K562 (cell line): ENCODE measurements at regions not wholly inside any gene's neighbourhood (a gene's known extent, or its start where the extent isn't known, plus 50 kb on each side); places are given as distances from the start of the nearest gene placed in this dataset.

Experiments
- ATAC-seq: fragments of 200-7000 bp; cut with Tn5 transposase; 3 replicates; pipeline ENCODE4 v1.9.1; 2020; ENCODE audit warnings: moderate library complexity
- BruUV-seq: library from RNA; stranded (reverse); fragments of 400-500 nt; replicated peaks from 2 replicates; lab custom pipeline; 2021; lab: Mats Ljungman, UMichigan
- CTCF ChIA-PET: fragments of 300-600 bp; formaldehyde crosslinking; extraction: SDS; loops from one replicate; lab custom pipeline; 2021; ENCODE audit warnings: low intra/inter-chr PET ratio; lab: Yijun Ruan, JAX
- POLR2A ChIA-PET: fragments of 300-600, 350-650 bp; sonication (Branson Sonifier 250); formaldehyde crosslinking; extraction: SDS; loops from one replicate; lab custom pipeline; 2021; ENCODE audit warnings: antibody characterized with exemption, inconsistent platforms; lab: Yijun Ruan, JAX
- DNase-seq, 4 experiments: peaks; one replicate each; pipeline versions ENCODE4 v3.0.0 to v3.0.0-alpha.2; 2011 to 2018; ENCODE audit warnings: low spot score in 3 of 4, mixed read lengths in 3 of 4; ENCODE audit errors: extremely low read depth in 1 of 4
- FAIRE-seq: peaks from 2 replicates; lab custom pipeline; 2011; peaks lifted over from hg19 to GRCh38; lab: Jason Lieb, UNC
- H2AFZ ChIP-seq: 2 replicates; pipeline ENCODE4 v1.6.0; 2011; ENCODE audit warnings: low read depth, low read length, control low read depth, inconsistent platforms
- H3K27ac ChIP-seq: fragments of 200-600 bp; 3 replicates; pipeline ENCODE4 v1.8.0; 2011; ENCODE audit warnings: low read depth, mild to moderate bottlenecking, control low read depth, inconsistent platforms, low read length, moderate library complexity, mixed read lengths; ENCODE audit errors: extremely low read depth
- H3K27me3 ChIP-seq, 2 experiments: fragments of 300-600 bp in 1 of 2; 2 replicates in 1 of 2; 3 replicates in 1 of 2; pipeline versions ENCODE4 v1.6.0 to v1.8.0; 2011; ENCODE audit warnings: inconsistent platforms in 2 of 2, low read length in 2 of 2, mild to moderate bottlenecking in 1 of 2, mixed read lengths in 1 of 2, moderate library complexity in 1 of 2; ENCODE audit not compliant: control insufficient read depth in 2 of 2, insufficient read depth in 2 of 2
- H3K36me3 ChIP-seq: fragments of 300-600 bp; 3 replicates; pipeline ENCODE4 v1.8.0; 2011; ENCODE audit warnings: mild to moderate bottlenecking, low read length, inconsistent platforms; ENCODE audit not compliant: control insufficient read depth, insufficient read depth
- H3K4me1 ChIP-seq, 2 experiments: fragments of 200-600 bp in 1 of 2; replicated peaks in 1 of 2; 2 replicates in 1 of 2; 3 replicates in 1 of 2; pipeline versions ENCODE4 v1.5.1 to v1.8.0; 2011; ENCODE audit warnings: inconsistent platforms in 2 of 2, low read length in 2 of 2, mild to moderate bottlenecking in 1 of 2, mixed read lengths in 1 of 2, moderate library complexity in 1 of 2; ENCODE audit not compliant: control insufficient read depth in 2 of 2, insufficient read depth in 2 of 2
- H3K4me2 ChIP-seq: 2 replicates; pipeline ENCODE4 v1.6.1; 2011; ENCODE audit warnings: low read length, control low read depth, inconsistent platforms, mixed read lengths; ENCODE audit not compliant: insufficient read depth
- H3K4me3 ChIP-seq: fragments of 200-600 bp; sonication (generic), shearing (Covaris generic); 2 replicates; pipeline ENCODE4 v1.5.1; 2016; ENCODE audit warnings: control low read depth, inconsistent platforms
- H3K79me2 ChIP-seq: fragments of 200-600 bp; 3 replicates; pipeline ENCODE4 v1.8.0; 2011; ENCODE audit warnings: low read length, inconsistent platforms; ENCODE audit not compliant: control insufficient read depth, insufficient read depth
- H3K9ac ChIP-seq, 2 experiments: 2 replicates each; pipeline versions ENCODE4 v1.6.0 to v1.6.1; 2011; ENCODE audit warnings: low read depth in 2 of 2, low read length in 2 of 2, control low read depth in 1 of 2, inconsistent platforms in 1 of 2, mild to moderate bottlenecking in 1 of 2, mixed read lengths in 1 of 2; ENCODE audit not compliant: insufficient read depth in 1 of 2
- H3K9me1 ChIP-seq: one replicate; pipeline ENCODE4 v1.6.0; 2011; ENCODE audit warnings: inconsistent platforms, mild to moderate bottlenecking, low read length, moderate library complexity; ENCODE audit not compliant: control insufficient read depth, insufficient read depth
- H3K9me3 ChIP-seq: replicated peaks from 2 replicates; pipeline ENCODE4 v1.5.1; 2011; ENCODE audit warnings: low read depth, low read length, inconsistent platforms; ENCODE audit not compliant: control insufficient read depth, insufficient read depth
- H4K20me1 ChIP-seq: replicated peaks from 2 replicates; pipeline ENCODE4 v1.6.1; 2011; ENCODE audit warnings: low read length, inconsistent platforms, mixed read lengths; ENCODE audit not compliant: control insufficient read depth, insufficient read depth
- HINFP ChIP-seq: fragments of 450-650 bp; conservative IDR thresholded peaks from 2 replicates; pipeline ENCODE4 v1.6.1; 2016; ENCODE audit warnings: missing genetic modification characterization, low read depth, mild to moderate bottlenecking, control low read depth, missing compliant biosample characterization
- MECOM ChIP-seq: fragments of 250-450 bp; sonication (Bioruptor Pico); IDR thresholded peaks from 2 replicates; pipeline ENCODE4 v1.8.0; 2022; ENCODE audit warnings: inconsistent platforms
- NCOA2 ChIP-seq, 2 experiments: fragments of 450-650 bp; IDR thresholded peaks; 2 replicates each; pipeline ENCODE4 v1.6.1; 2018; ENCODE audit warnings: mild to moderate bottlenecking in 2 of 2, moderate library complexity in 1 of 2; ENCODE audit not compliant: partially characterized antibody in 2 of 2
- NR2C1 ChIP-seq, 2 experiments: fragments of 450-650 bp; IDR thresholded peaks; 2 replicates each; pipeline ENCODE4 v1.6.1; 2017; ENCODE audit warnings: mild to moderate bottlenecking in 2 of 2, antibody characterized with exemption in 1 of 2, inconsistent platforms in 1 of 2, missing compliant biosample characterization in 1 of 2, missing genetic modification characterization in 1 of 2
- NR2C2 ChIP-seq, 2 experiments: fragments of 200-800 bp in 1 of 2; sonication (Bioruptor generic) in 1 of 2; sonication (generic) in 1 of 2; formaldehyde crosslinking in 1 of 2; IDR thresholded peaks; 2 replicates each; pipeline versions ENCODE4 v1.6.1 to v1.8.0; 2016 to 2022; ENCODE audit warnings: mild to moderate bottlenecking in 1 of 2, missing compliant biosample characterization in 1 of 2, missing genetic modification characterization in 1 of 2, missing genetic modification reagents in 1 of 2
- WGBS: fragments of 100-300 bp; shearing (Covaris generic); methylation state at CpG from one replicate; pipeline ENCODE4 v1.1.6; 2016; ENCODE audit warnings: low coverage, mixed read lengths; ENCODE audit not compliant: insufficient coverage; ENCODE audit errors: missing lambda C conversion rate; 5-methylcytosine and 5-hydroxymethylcytosine counted together
- in situ Hi-C: fragments of 300-500 bp; cut with MboI; formaldehyde crosslinking; loops from 4 replicates; pipeline ENCODE4 v1.15.0; 2018; ENCODE audit warnings: inconsistent platforms, mixed read lengths
- intact Hi-C: fragments of 100-400 bp; cut with micrococcal nuclease; formaldehyde crosslinking; loops from 2 replicates; pipeline ENCODE4 v1.14.2; 2022

GRCh38 chr10:21175797-21176196 lies 278.7 kb upstream of the NEBL start:
- peak overlapping the region in 1 of 2 experiments; percentile 63; a peak in 2 of 4 replicates for H3K9ac ChIP-seq
- H3K27ac ChIP-seq = peak overlapping the region; percentile 14; the same call in 1 of the 3 replicates
- WGBS = 53% methylated on average over 4 of the region's 4 CpGs
- ChIA-PET CTCF (no interaction called here), POLR2A (interaction anchor here (0.6 to 1.4 kb wide), 5 partner anchors 10 to 1670 kb away, joined by 3 to 6 read pairs (median 3); no protein-coding TSS in a partner anchor)
- peaks cover 17 to 25% of the 10 kb centered on the region in 2 experiments; a peak in 4 of 5 replicates for H3K4me1 ChIP-seq
- H3K27me3 ChIP-seq = no peaks in the 10 kb centered on the region
- FAIRE-seq (no peak), DNase-seq (no peak), ATAC-seq (no peak)
- peaks cover 5% of the 10 kb centered on the region; the same call in 1 of the 3 replicates for H3K36me3 ChIP-seq
- H3K9me3 ChIP-seq = peaks cover 12% of the 10 kb centered on the region
- H4K20me1 ChIP-seq = no peaks in the 10 kb centered on the region
- H3K79me2 ChIP-seq = peaks cover 3% of the 10 kb centered on the region; the same call in 2 of the 3 replicates
- H2AFZ ChIP-seq = peak overlapping the region; percentile 55; the same call in 1 of the 2 replicates
- H3K4me3 ChIP-seq = no peak overlapping the region
- in situ Hi-C loops = no loop called here
- TF ChIP-seq MECOM = 0 out of 2 replicates have a peak, but pooled peaks have one; percentile 30
- peak; percentile 74 for TF ChIP-seq NR2C1 (IDR thresholded peaks at IDR 0.05)
- TF ChIP-seq NR2C1 (tag; IDR thresholded peaks at IDR 0.05) = peak; percentile 76
- no peak for TF ChIP-seq HINFP (tag)
- TF ChIP-seq NR2C2 (CRISPR knock-in tag; IDR thresholded peaks at IDR 0.05) = no peak
- TF ChIP-seq NR2C2 (tag; IDR thresholded peaks at IDR 0.05) = peak; percentile 73
- no peak for TF ChIP-seq NCOA2 (IDR thresholded peaks at IDR 0.05; ENCODE audit: partially characterized antibody in 2 of 2)
- TF ChIP-seq, all 486 proteins: peak for 3
- BruUV-seq = no TSS peak
- H3K9me1 ChIP-seq = no peaks in the 10 kb centered on the region
- intact Hi-C loops = loop anchor here (2.0 kb wide), 1 partner anchor 95 kb away; no protein-coding TSS in a partner anchor
- H3K4me2 ChIP-seq = no peak overlapping the region
